ENCODE measurements at regions not wholly inside any gene's neighbourhood (a gene's known extent, or its start where the extent isn't known, plus 50 kb on each side); places are given as distances from the start of the nearest gene placed in this dataset.
"Not testable (repeated sequence)": the region's sequence is repeated elsewhere in the genome, so short reads cannot be mapped to it uniquely, and the experiment has no call there.

- peak; percentile 59 for DNase-seq (ENCODE audit: low read depth, low spot score)
These were observed 502.2 kb downstream of the PYDC2 start for GRCh38 chr3:191963182-191963581.

GRCh38 chr3:191966556-191966955, 505.6 kb downstream of the PYDC2 start:
- DNase-seq (ENCODE audit: low read depth, low spot score) = no peak

GRCh38 chr3:191968299-191968698, 507.3 kb downstream of the PYDC2 start:
- no peak for DNase-seq (ENCODE audit: low read depth, low spot score)

GRCh38 chr3:191972714-191973398, 511.9 kb downstream of the PYDC2 start:
- no peak for DNase-seq (ENCODE audit: low read depth, low spot score)

GRCh38 chr3:191973820-191974219, 512.9 kb downstream of the PYDC2 start:
- DNase-seq (ENCODE audit: low read depth, low spot score) = no peak

GRCh38 chr3:191975936-191976335, 515.0 kb downstream of the PYDC2 start:
- DNase-seq (ENCODE audit: low read depth, low spot score) = no peak

GRCh38 chr3:191980443-191980842, 519.5 kb downstream of the PYDC2 start:
- no peak for DNase-seq (ENCODE audit: low read depth, low spot score)

- no peak for DNase-seq (ENCODE audit: low read depth, low spot score)
These were observed 521.5 kb downstream of the PYDC2 start for GRCh38 chr3:191982481-191982880.

GRCh38 chr3:191985691-191986090, 524.7 kb downstream of the PYDC2 start:
- no peak for DNase-seq (ENCODE audit: low read depth, low spot score)

- DNase-seq (ENCODE audit: low read depth, low spot score) = no peak
These were observed 526.9 kb downstream of the PYDC2 start for GRCh38 chr3:191987831-191988350.

GRCh38 chr3:191993952-191994351, 533.0 kb downstream of the PYDC2 start:
- not testable (repeated sequence) for DNase-seq (ENCODE audit: low read depth, low spot score)

- DNase-seq (ENCODE audit: low read depth, low spot score) = no peak
These were observed 536.1 kb downstream of the PYDC2 start for GRCh38 chr3:191997093-191997492.

GRCh38 chr3:191997579-191998268, 536.8 kb downstream of the PYDC2 start:
- DNase-seq (ENCODE audit: low read depth, low spot score) = no peak

GRCh38 chr3:192001218-192001617, 540.3 kb downstream of the PYDC2 start:
- no peak for DNase-seq (ENCODE audit: low read depth, low spot score)

GRCh38 chr3:192005989-192006388, 545.0 kb downstream of the PYDC2 start:
- DNase-seq (ENCODE audit: low read depth, low spot score) = no peak

- DNase-seq (ENCODE audit: low read depth, low spot score) = no peak
These were observed 548.9 kb downstream of the PYDC2 start for GRCh38 chr3:192009903-192010302.

- DNase-seq (ENCODE audit: low read depth, low spot score) = no peak
These were observed 549.5 kb downstream of the PYDC2 start for GRCh38 chr3:192010490-192010889.

GRCh38 chr3:192011137-192011536, 550.2 kb downstream of the PYDC2 start:
- DNase-seq (ENCODE audit: low read depth, low spot score) = no peak

GRCh38 chr3:192013110-192013509, 552.1 kb downstream of the PYDC2 start:
- no peak for DNase-seq (ENCODE audit: low read depth, low spot score)

- no peak for DNase-seq (ENCODE audit: low read depth, low spot score)
These were observed 561.4 kb downstream of the PYDC2 start for GRCh38 chr3:192022412-192022811.

GRCh38 chr3:192024751-192025150, 563.8 kb downstream of the PYDC2 start:
- no peak for DNase-seq (ENCODE audit: low read depth, low spot score)

- DNase-seq (ENCODE audit: low read depth, low spot score) = no peak
These were observed 565.7 kb downstream of the PYDC2 start for GRCh38 chr3:192026661-192027060.

- DNase-seq (ENCODE audit: low read depth, low spot score) = no peak
These were observed 571.0 kb downstream of the PYDC2 start for GRCh38 chr3:192031941-192032340.
